RCC 7860 (cell line): ENCODE measurements at regions not wholly inside any gene's neighbourhood (a gene's known extent, or its start where the extent isn't known, plus 50 kb on each side); places are given as distances from the start of the nearest gene placed in this dataset.
"Not testable (repeated sequence)": the region's sequence is repeated elsewhere in the genome, so short reads cannot be mapped to it uniquely, and the experiment has no call there.

Experiments
- DNase-seq: peaks from one replicate; pipeline ENCODE4 v3.0.0-alpha.2; 2015; ENCODE audit warnings: low spot score
- FAIRE-seq: peaks from 2 replicates; lab custom pipeline; 2012; peaks lifted over from hg19 to GRCh38; lab: Jason Lieb, UNC

- FAIRE-seq, result no peak
- no peak for DNase-seq
Observed at GRCh38 chr6:169974663-169975062, 223.2 kb downstream of the ERMARD start.

DNA sequence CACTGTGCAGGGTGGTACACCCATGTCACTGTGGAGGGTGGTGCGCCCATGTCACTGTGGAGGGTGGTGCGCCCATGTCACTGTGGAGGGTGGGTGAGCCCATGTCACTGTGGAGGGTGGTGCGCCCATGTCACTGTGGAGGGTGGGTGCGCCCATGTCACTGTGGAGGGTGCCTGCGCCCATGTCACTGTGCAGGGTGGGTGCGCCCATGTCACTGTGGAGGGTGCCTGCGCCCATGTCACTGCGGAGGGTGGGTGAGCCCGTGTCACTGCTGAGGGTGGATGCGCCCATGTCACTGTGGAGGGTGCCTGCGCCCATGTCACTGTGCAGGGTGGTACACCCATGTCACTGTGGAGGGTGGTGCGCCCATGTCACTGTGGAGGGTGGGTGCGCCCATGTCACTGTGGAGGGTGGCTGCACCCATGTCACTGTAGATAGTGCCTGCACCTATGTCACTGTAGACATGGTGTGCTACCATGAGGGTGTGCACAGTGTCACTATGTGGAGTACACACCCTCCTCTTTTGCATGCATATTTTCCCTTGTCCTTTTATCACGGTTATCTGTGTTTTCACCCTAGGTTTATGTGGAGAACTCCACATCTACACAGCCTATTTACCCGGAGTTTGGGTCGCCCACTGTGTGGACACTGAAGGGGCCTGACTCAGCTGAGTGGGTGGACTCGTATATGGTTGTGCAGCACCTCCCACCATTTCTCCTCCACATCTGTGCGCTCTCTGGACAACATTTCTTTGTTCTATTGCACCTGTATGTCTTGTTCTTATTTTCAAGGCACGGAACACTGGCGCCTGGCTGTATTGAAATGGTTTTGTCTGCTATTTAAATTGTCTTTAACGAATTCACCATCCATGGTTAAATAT lies 222.4 kb downstream of the ERMARD start:
- not testable (repeated sequence) for FAIRE-seq, DNase-seq

DNA sequence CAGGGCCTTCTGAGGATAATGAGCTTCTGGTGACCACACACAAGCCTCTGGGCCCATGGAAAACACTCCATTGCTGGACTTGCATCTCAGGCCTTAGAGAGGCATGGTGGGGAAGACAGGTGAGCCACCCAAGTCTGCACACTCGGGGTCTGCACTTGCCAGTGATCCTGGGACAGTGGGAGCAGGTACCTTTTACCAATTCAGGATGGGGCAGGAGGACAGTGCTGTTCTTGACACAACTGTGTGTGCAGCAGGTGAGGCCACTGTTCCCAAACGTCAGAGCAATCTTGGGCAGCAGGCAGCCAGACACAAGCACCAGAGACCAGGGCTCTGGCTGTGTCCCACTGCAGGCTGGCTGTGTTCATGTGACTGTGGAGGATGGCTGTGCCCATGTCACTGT lies 221.3 kb downstream of the ERMARD start:
- DNase-seq (no peak), FAIRE-seq (no peak)

DNA sequence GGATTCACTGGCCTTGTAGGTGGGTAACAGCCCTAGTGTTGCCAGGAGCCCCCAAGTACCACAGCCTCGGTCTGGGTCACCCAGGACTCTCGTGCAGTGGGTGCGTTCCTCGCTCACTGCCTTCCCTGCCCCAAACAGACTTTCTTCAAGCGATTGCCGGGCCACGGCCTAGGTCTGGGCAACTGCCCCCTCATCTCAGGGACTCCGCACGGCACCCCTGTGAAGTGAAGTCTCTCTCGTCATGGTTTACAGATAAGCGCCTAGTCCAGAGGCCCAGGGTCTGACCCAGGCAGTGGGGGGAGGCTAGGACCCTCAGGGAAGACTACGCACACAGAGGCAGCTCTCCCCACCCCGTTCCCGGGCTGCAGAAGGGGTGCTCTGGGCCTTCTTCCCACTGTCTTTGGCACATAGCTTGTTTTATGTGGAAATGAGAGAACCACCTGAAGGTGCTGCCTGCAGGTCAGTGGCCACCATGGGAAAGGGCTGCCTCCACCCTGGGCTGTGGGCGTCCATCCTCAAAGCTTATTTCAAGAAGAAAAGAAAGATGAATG lies 220.8 kb downstream of the ERMARD start:
- FAIRE-seq, result no peak
- DNase-seq, result no peak

DNA sequence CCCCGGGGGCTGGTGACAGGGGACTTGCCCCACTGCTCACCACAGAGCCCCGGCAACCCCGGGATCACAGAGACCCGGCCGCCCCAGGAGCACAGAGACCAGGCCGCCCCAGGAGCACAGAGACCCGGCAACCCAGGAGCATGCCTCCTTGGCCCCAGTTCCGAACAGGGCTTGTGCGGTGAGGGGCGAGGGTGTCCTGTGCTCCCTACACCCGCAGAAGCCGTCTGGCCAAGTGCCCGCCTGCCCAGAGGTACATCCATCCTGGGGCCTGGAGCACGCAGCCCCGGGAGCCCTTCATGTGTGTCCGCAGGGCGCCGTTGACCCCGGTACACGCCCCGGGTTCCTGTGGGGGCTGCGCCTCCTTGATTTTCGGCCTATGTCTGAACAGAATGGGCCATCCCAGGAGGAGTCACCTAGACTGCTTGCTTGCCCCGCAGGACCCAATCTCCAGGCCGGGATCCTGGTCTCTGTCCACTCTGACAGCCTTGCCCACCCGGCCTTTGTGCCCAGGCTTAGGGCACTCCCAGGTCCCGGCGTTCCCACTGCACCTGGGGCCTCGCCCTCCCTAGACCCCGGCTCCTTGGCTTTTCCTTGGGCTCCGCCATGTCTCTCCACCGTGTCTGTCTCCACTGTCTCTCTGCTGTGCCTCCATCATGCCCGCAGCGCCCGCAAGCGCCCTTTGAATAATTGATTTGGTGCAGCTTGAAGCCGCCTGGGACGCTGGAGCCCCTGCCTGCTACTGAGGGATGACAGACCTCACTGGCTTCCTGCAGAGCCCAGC lies 219.8 kb downstream of the ERMARD start:
- FAIRE-seq (no peak), DNase-seq (no peak)

GRCh38 chr6:169970306-169970988 lies 219.0 kb downstream of the ERMARD start:
- DNase-seq (no peak), FAIRE-seq (no peak)

GRCh38 chr6:169969372-169970099 lies 218.1 kb downstream of the ERMARD start:
- no peak for FAIRE-seq
- DNase-seq, result no peak

GRCh38 chr6:169968541-169969270 lies 217.3 kb downstream of the ERMARD start:
- no peak for FAIRE-seq
- DNase-seq, result no peak

GRCh38 chr6:169967687-169968086 lies 216.3 kb downstream of the ERMARD start:
- no peak for FAIRE-seq
- no peak for DNase-seq

DNA sequence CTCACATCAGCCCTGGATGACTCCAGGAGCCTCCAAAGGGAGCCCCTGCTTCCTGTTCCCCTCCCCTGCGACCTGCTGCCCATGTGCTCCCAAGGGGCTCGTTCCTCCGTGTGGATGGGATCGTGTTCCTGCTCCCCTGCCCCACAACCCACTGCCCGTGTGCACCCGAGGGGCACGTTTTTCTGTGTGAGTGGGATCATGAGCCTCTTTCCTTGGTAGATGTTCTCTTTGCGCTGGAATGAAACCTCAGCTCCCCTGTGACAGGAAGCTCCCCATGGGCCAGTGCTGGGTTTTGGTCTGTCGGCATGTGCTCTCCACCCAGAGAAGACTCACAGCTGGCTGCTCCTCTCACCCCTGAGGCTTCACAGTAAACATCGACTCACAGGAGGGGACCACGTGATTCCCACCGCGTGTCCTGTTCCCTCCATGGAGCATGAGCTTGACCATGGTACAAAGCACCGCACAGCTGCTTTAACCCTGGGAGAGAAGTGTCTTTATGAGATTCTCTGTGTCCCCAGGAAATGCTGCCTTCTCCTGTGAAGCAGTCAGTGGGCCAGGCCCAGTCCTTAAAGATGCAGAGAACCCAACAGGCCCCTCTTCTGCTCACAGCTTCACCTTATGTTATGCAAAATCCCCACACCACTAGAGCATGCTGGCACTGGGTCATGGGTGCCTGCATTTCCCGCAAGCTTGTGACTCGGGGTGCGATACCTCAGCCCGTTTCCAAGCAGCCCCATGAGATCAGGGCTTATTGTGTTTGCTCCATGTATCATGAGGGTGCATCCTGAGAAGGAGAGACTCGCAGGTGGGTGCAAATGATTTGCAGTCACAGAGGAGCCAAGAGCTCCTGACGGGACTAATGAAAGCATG lies 215.1 kb downstream of the ERMARD start:
- FAIRE-seq (no peak), DNase-seq (no peak)

- FAIRE-seq, result no peak
- no peak for DNase-seq
Observed at GRCh38 chr6:169965657-169966311, 214.4 kb downstream of the ERMARD start.

- DNase-seq, result no peak
- no peak for FAIRE-seq
Observed at GRCh38 chr6:169965239-169965638, 213.8 kb downstream of the ERMARD start.

GRCh38 chr6:169964486-169965180 lies 213.2 kb downstream of the ERMARD start:
- no peak for FAIRE-seq
- no peak for DNase-seq

GRCh38 chr6:169963581-169964297 lies 212.3 kb downstream of the ERMARD start:
- DNase-seq (no peak), FAIRE-seq (no peak)

DNA sequence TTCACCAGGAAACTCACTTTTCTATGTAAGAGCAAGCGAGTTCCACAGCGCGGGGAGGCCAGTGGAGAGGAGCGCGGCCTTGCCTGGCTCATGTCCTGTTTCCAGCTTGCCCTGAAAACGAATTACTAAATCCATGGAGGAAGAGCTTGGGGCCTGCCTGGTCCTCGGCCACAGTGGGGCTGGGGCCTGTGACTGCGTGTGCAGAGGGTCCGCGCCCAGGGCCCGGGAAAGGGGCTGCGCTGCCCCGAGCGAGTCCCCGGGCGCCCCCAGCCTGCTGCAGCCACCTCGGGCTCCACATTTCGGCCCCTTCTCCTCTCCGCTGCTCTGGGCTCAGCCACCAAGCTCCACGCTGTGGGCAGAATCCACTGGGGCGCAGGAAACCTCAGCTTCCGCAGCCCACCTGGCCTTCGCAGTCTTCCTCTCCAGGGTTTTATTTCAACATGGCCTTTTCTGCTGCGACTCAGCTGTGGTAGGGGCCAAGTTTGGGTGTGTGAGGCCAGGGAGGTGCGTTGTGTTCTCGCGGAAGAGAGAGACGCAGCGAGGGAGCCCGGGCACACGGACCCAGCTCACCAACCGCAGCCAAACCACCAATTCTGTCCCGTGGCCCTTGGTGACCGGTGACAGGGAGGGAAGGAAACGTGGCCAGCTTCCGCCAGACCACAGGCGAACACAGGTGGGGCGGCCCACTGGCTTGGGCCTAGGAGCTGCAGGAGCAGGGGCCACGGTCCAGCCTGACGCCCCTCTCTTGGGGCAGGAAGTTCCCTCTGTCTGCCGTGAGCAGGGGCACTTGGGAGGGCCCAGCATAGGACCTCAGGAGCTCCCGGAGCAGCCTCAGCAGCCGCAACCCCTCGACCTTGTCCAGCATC lies 211.4 kb downstream of the ERMARD start:
- DNase-seq, result no peak
- FAIRE-seq, result no peak
